ENCODE measurements at regions not wholly inside any gene's neighbourhood (a gene's known extent, or its start where the extent isn't known, plus 50 kb on each side); places are given as distances from the start of the nearest gene placed in this dataset.

DNA sequence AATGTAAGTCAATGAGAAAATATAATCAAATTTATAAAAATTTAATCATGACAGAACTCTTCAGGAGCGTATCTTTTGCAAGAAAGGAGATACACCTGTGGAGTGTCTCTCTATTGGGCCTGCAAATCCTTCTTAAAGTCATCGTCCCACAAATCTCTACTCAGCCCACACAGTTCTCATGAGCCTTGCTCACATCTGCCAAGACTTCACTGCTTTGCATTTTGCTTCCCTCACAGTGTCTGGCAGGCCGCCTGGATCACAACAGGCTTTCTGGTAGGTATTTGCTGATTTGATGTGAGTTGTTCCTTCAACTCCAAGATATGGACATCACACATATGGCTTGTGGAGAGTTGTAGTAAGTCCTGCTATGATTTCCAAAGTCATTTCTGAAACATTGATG is 183.1 kb upstream of the ARX start:
- H3K27me3 ChIP-seq = no peaks in the 10 kb centered on the region
- no peak overlapping the region for H3K27ac ChIP-seq (replicated peaks in 1 of 4)
- no peak overlapping the region for H3K4me3 ChIP-seq
- H3K9me3 ChIP-seq = no peaks in the 10 kb centered on the region
- TF ChIP-seq CTCF (IDR thresholded peaks at IDR 0.05) (no peak), EP300 (IDR thresholded peaks at IDR 0.05) (no peak), POLR2AphosphoS5 (IDR thresholded peaks at IDR 0.05) (no peak), POLR2A (IDR thresholded peaks at IDR 0.05; ENCODE audit: low read depth) (no peak)
- H3K36me3 ChIP-seq = no peaks in the 10 kb centered on the region
- intact Hi-C loops (cut with DNase I) = no loop called here
- H3K4me1 ChIP-seq = no peaks in the 10 kb centered on the region
- DNase-seq (ENCODE audit: extremely low spot score) = no peak
- WGBS = 49% methylated on average over 3 of the region's 3 CpGs

DNA sequence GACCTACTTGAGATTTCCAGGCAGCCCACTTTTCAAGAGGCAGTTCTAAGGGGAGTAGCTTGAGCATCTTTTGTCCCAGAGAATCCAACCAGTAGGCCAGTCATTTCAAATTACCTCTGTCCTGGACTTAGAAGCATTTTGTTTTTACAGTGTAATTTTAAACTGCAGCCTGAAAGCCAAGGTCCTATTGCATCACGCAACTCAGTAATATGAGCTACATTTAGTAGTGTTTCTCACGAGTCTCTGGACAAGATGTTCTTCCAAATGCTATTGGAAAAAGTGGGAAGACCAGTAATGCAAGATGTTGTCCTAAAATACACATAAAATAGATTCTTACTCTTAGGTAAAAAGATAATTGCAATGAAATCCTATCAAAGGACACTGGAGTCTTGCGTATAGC is 182.5 kb upstream of the ARX start:
- WGBS = 68% methylated on average over 3 of the region's 3 CpGs
- intact Hi-C loops (cut with DNase I) = no loop called here
- H3K27ac ChIP-seq (replicated peaks in 1 of 4) = no peak overlapping the region
- no peaks in the 10 kb centered on the region for H3K27me3 ChIP-seq
- no peaks in the 10 kb centered on the region for H3K9me3 ChIP-seq
- TF ChIP-seq CTCF (IDR thresholded peaks at IDR 0.05) (no peak), POLR2AphosphoS5 (IDR thresholded peaks at IDR 0.05) (no peak), EP300 (IDR thresholded peaks at IDR 0.05) (no peak), POLR2A (IDR thresholded peaks at IDR 0.05; ENCODE audit: low read depth) (no peak)
- no peak for DNase-seq (ENCODE audit: extremely low spot score)
- no peaks in the 10 kb centered on the region for H3K36me3 ChIP-seq
- H3K4me1 ChIP-seq = no peaks in the 10 kb centered on the region
- no peak overlapping the region for H3K4me3 ChIP-seq

DNA sequence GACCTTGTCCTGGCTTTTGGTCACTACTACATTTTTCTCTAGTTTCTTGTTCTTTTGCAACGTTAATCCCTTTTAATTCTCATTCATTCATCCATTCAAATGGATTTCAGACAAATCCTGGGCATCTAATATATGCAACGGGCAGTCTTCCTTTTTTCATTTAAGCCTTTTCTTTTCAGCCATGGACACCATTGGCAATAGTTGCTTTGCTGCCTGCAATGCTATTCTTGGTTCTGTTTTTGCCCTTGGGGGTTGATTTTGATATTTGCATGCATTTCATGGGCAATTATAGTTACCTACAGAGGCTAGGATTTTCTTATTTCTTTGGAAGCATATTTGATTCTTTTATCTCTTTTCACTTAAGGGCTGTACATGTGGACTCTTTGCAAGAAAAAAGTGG is 180.5 kb upstream of the ARX start:
- no peak overlapping the region for H3K4me3 ChIP-seq

DNA sequence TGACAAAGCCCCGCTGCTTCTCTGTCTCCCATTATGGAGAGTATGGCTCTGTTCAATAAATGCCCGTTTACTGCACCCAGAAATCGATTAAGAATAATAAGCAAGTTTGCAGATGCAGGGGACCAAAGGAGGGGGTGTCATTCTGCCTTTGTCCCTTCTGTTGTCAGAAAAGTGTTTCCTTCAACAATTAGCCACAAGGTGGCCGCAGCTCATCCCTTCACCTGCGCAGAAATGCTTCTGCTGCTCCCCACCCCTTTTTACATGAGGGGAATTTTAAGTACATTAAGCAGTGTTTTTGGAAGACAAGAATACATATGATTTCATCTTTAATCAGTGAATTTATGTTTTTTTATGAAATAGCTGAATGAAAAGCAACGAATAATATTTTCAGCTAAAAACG is 175.6 kb upstream of the ARX start:
- WGBS = 42% methylated on average over 7 of the region's 7 CpGs
- TF ChIP-seq POLR2A (IDR thresholded peaks at IDR 0.05; ENCODE audit: low read depth) (no peak), EP300 (IDR thresholded peaks at IDR 0.05) (no peak), CTCF (IDR thresholded peaks at IDR 0.05) (no peak), POLR2AphosphoS5 (IDR thresholded peaks at IDR 0.05) (no peak)
- no peaks in the 10 kb centered on the region for H3K36me3 ChIP-seq

More for the DNA sequence above, 180.5 kb upstream of the ARX start:
- H3K4me1 ChIP-seq = no peaks in the 10 kb centered on the region
- no peaks in the 10 kb centered on the region for H3K9me3 ChIP-seq
- WGBS = 53% methylated on average over 2 of the region's 2 CpGs
- H3K27ac ChIP-seq (replicated peaks in 1 of 4) = no peak overlapping the region
- H3K36me3 ChIP-seq = no peaks in the 10 kb centered on the region
- H3K27me3 ChIP-seq = peaks cover 0 to 4% (median 0%) of the 10 kb centered on the region in 4 donors
- TF ChIP-seq POLR2A (IDR thresholded peaks at IDR 0.05; ENCODE audit: low read depth) = no peak
- TF ChIP-seq POLR2AphosphoS5 (IDR thresholded peaks at IDR 0.05) = no peak
- no peak for TF ChIP-seq CTCF (IDR thresholded peaks at IDR 0.05)
- no peak for TF ChIP-seq EP300 (IDR thresholded peaks at IDR 0.05)
- no peak for DNase-seq (ENCODE audit: extremely low spot score)
- intact Hi-C loops (cut with DNase I) = no loop called here

DNA sequence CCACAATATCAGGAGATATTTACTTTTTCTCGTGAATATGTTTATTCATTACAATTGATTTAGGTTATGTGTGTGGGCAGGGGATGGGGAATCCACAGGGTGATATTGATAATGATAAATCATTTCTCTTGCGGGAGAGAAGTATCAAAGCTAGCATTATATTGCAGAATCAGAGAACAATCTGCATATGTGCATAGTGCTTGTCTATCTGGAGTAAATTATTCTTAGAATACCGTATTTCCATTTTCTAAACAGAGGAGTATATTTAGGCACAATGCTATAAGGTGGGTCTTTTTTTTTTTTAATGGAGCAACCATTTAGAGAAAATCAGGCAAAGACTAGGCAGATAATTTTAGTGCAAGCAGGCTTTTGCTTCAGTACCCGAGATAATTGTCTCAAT is 166.0 kb upstream of the ARX start:
- intact Hi-C loops (cut with DNase I) = no loop called here
- Histone ChIP-seq H3K27me3 (no peaks in the 10 kb centered on the region), H3K27ac (replicated peaks in 1 of 4) (no peak overlapping the region), H3K4me3 (no peak overlapping the region), H3K36me3 (no peaks in the 10 kb centered on the region), H3K9me3 (no peaks in the 10 kb centered on the region), H3K4me1 (no peaks in the 10 kb centered on the region)
- 75% methylated on average over 4 of the region's 4 CpGs for WGBS
- TF ChIP-seq POLR2AphosphoS5 (IDR thresholded peaks at IDR 0.05) (no peak), EP300 (IDR thresholded peaks at IDR 0.05) (no peak), CTCF (IDR thresholded peaks at IDR 0.05) (no peak), POLR2A (IDR thresholded peaks at IDR 0.05; ENCODE audit: low read depth) (no peak)
- no peak for DNase-seq (ENCODE audit: extremely low spot score)

More for the DNA sequence above, 175.6 kb upstream of the ARX start:
- peaks cover 0 to 4% (median 0%) of the 10 kb centered on the region in 4 donors for H3K9me3 ChIP-seq
- no peaks in the 10 kb centered on the region for H3K4me1 ChIP-seq
- no peak overlapping the region for H3K27ac ChIP-seq (replicated peaks in 1 of 4)
- no peak overlapping the region for H3K4me3 ChIP-seq
- no peak for DNase-seq (ENCODE audit: extremely low spot score)
- H3K27me3 ChIP-seq = peaks cover 0 to 4% (median 0%) of the 10 kb centered on the region in 4 donors
- intact Hi-C loops (cut with DNase I) = no loop called here

Measured in esophagus muscularis mucosa (tissue), 4 donors.